C4-2B (cell line): ENCODE measurements at regions not wholly inside any gene's neighbourhood (a gene's known extent, or its start where the extent isn't known, plus 50 kb on each side); places are given as distances from the start of the nearest gene placed in this dataset.
"Not testable (repeated sequence)": the region's sequence is repeated elsewhere in the genome, so short reads cannot be mapped to it uniquely, and the experiment has no call there.

Experiments
- H3K27ac ChIP-seq: fragments of 450-650 bp; 2 replicates; pipeline ENCODE4 v1.5.1; 2017
- CTCF ChIP-seq: fragments of 450-650 bp; conservative IDR thresholded peaks from 2 replicates; pipeline ENCODE4 v1.5.1; 2017; ENCODE audit warnings: mild to moderate bottlenecking
- ZFX ChIP-seq: fragments of 450-650 bp; IDR thresholded peaks from 2 replicates; pipeline ENCODE4 v1.6.1; 2017

- no peak for TF ChIP-seq ZFX
- no peak for TF ChIP-seq CTCF
- no peak overlapping the region for H3K27ac ChIP-seq
Observed at GRCh38 chr5:18662231-18662630, 1028.0 kb downstream of the TAF11L14 start.

- not testable (repeated sequence) for H3K27ac ChIP-seq
Observed at GRCh38 chr5:18674212-18674611, 1040.0 kb downstream of the TAF11L14 start.

- TF ChIP-seq CTCF (no peak), ZFX (no peak)
- H3K27ac ChIP-seq = no peak overlapping the region
Observed at GRCh38 chr5:18675041-18675440, 1040.8 kb downstream of the TAF11L14 start.

- H3K27ac ChIP-seq = 0 out of 2 replicates have a peak overlapping the region, but pooled peaks have one; percentile 24
- TF ChIP-seq ZFX (no peak), CTCF (no peak)
Observed at GRCh38 chr5:18686253-18686652, 1052.0 kb downstream of the TAF11L14 start.

GRCh38 chr5:18687429-18687828, 1053.2 kb downstream of the TAF11L14 start:
- TF ChIP-seq ZFX = no peak
- no peak for TF ChIP-seq CTCF

GRCh38 chr5:18699681-18700080, 1065.4 kb downstream of the TAF11L14 start:
- H3K27ac ChIP-seq = no peak overlapping the region
- TF ChIP-seq CTCF = no peak

More at GRCh38 chr5:18687429-18687828, 1053.2 kb downstream of the TAF11L14 start:
- no peak overlapping the region for H3K27ac ChIP-seq

- TF ChIP-seq ZFX (no peak), CTCF (no peak)
- H3K27ac ChIP-seq = no peak overlapping the region
Observed at GRCh38 chr5:18702821-18703220, 1068.6 kb downstream of the TAF11L14 start.

- no peak for TF ChIP-seq CTCF
- TF ChIP-seq ZFX = no peak
- no peak overlapping the region for H3K27ac ChIP-seq
Observed at GRCh38 chr5:18712936-18713485, 1078.8 kb downstream of the TAF11L14 start.
